GM06990 (cell line): ENCODE measurements at regions not wholly inside any gene's neighbourhood (a gene's known extent, or its start where the extent isn't known, plus 50 kb on each side); places are given as distances from the start of the nearest gene placed in this dataset.

Experiments used
- DNase-seq: peaks from one replicate; pipeline ENCODE4 v3.0.0-alpha.2; 2011; ENCODE audit not compliant: insufficient read length; ENCODE audit errors: extremely low read depth
- H3K27me3 ChIP-seq: replicated peaks from 2 replicates; pipeline ENCODE4 v1.6.0; 2011; ENCODE audit warnings: low read length; ENCODE audit not compliant: control insufficient read depth, insufficient read depth
- H3K36me3 ChIP-seq: 2 replicates; pipeline ENCODE4 v1.5.1; 2011; ENCODE audit warnings: low read length; ENCODE audit not compliant: control insufficient read depth, insufficient read depth
- H3K4me3 ChIP-seq: replicated peaks from 2 replicates; pipeline ENCODE4 v1.5.1; 2011; ENCODE audit warnings: low read depth, mild to moderate bottlenecking, control low read depth, low read length
- TF ChIP-seq, protein P1 (sequence below): IDR thresholded peaks from 2 replicates; pipeline ENCODE4 v1.5.1; 2011; ENCODE audit warnings: low read length, control low read depth, mild to moderate bottlenecking, inconsistent platforms; ENCODE audit not compliant: insufficient read depth, poor library complexity, severe bottlenecking

DNA sequence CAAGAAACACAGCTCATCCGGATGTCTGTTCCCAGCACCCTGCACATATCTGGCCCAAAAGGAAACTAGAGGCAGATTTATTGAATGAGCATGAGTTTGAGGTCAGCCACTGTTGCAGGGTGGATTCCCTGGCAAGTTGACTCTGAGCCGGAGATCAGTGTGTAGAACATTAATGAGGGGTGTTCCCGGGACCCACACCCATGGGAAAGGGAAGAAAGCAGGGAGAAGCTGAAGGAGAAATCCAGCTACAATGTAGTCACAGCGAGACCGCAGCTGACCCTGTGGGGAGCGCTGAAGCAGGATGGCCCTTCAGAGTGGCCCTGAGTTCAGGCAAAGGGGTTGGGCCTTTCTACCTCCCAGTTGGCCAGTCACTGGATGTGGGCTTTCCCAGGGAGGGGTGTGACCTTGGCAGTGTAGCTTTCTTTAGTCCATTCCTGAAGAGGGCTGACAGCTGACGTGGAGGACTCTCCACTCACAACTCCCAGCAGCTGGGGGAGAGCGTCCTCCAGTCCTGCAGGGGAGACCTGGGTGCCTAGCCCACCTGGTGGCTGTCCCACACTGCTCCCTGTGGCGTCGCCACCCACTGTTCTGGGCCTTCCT, 324.2 kb upstream of the ZMIZ1 start:
- no peak for DNase-seq
- Histone ChIP-seq H3K4me3 (no peak overlapping the region), H3K36me3 (no peaks in the 10 kb centered on the region), H3K27me3 (peaks cover 2% of the 10 kb centered on the region)
- TF ChIP-seq, protein P1, sequence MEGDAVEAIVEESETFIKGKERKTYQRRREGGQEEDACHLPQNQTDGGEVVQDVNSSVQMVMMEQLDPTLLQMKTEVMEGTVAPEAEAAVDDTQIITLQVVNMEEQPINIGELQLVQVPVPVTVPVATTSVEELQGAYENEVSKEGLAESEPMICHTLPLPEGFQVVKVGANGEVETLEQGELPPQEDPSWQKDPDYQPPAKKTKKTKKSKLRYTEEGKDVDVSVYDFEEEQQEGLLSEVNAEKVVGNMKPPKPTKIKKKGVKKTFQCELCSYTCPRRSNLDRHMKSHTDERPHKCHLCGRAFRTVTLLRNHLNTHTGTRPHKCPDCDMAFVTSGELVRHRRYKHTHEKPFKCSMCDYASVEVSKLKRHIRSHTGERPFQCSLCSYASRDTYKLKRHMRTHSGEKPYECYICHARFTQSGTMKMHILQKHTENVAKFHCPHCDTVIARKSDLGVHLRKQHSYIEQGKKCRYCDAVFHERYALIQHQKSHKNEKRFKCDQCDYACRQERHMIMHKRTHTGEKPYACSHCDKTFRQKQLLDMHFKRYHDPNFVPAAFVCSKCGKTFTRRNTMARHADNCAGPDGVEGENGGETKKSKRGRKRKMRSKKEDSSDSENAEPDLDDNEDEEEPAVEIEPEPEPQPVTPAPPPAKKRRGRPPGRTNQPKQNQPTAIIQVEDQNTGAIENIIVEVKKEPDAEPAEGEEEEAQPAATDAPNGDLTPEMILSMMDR = no peak

GRCh38 chr10:78745441-78745840, 323.3 kb upstream of the ZMIZ1 start:
- DNase-seq = no peak

DNA sequence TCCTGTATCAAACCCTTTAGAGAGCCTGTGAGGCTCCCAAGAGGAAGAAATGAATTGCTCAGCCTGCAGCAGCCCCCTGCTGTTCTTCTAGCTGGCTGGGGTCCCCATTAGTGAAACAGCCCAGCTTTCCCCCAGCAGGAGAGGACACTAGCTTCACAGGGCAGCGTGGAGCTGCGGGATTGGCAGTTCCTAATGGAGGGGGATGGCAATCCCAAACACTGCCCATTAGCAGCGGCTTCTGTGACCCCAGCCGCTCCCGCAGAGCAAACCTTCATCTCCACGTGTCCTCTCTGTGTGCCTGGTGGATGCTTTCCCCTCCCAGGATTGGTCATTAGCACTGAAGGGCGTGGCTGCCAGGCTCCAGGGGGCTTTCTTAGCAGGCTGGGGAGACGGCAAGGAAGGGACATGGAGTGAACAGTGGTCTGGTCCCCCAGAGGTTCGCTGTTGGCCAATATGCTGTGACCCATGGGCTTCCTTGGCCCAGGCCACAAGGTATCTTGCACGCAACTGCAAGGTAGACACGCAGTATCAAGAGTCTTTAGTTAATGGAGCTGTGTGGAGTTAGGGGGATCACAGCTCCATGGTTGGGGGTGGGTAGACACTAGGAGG, 322.5 kb upstream of the ZMIZ1 start:
- no peak overlapping the region for H3K4me3 ChIP-seq
- DNase-seq = no peak
- peaks cover 2% of the 10 kb centered on the region for H3K27me3 ChIP-seq
- TF ChIP-seq, protein P1 = no peak
- no peaks in the 10 kb centered on the region for H3K36me3 ChIP-seq

More at GRCh38 chr10:78745441-78745840, 323.3 kb upstream of the ZMIZ1 start:
- TF ChIP-seq, protein P1 = no peak
- Histone ChIP-seq H3K36me3 (no peaks in the 10 kb centered on the region), H3K27me3 (peaks cover 2% of the 10 kb centered on the region), H3K4me3 (no peak overlapping the region)

- Histone ChIP-seq H3K36me3 (no peaks in the 10 kb centered on the region), H3K27me3 (no peaks in the 10 kb centered on the region; the same call in 1 of the 2 replicates), H3K4me3 (no peak overlapping the region)
- no peak for DNase-seq
- TF ChIP-seq, protein P1 = no peak
Measured at GRCh38 chr10:78747401-78748234, 321.1 kb upstream of the ZMIZ1 start.

- no peak for DNase-seq
- Histone ChIP-seq H3K27me3 (no peaks in the 10 kb centered on the region; the same call in 1 of the 2 replicates), H3K36me3 (no peaks in the 10 kb centered on the region), H3K4me3 (no peak overlapping the region)
- TF ChIP-seq, protein P1 = no peak
Measured at GRCh38 chr10:78748235-78748533, 320.6 kb upstream of the ZMIZ1 start.
